WI38 (cell line): ENCODE measurements at regions not wholly inside any gene's neighbourhood (a gene's known extent, or its start where the extent isn't known, plus 50 kb on each side); places are given as distances from the start of the nearest gene placed in this dataset.

Experiments
- H3K4me3 ChIP-seq: 2 replicates; pipeline ENCODE4 v1.5.1; 2011; ENCODE audit warnings: low read depth, mild to moderate bottlenecking, control low read depth, low read length
- CTCF ChIP-seq: IDR thresholded peaks from 2 replicates; pipeline ENCODE4 v1.5.1; 2012; ENCODE audit warnings: low read depth, mild to moderate bottlenecking, control low read depth, low read length

- no peak for TF ChIP-seq CTCF
- H3K4me3 ChIP-seq: no peak overlapping the region
These were observed 68.4 kb upstream of the ATP5PO start for GRCh38 chr21:33984021-33984481.

GRCh38 chr21:33981391-33982101 is 65.9 kb upstream of the ATP5PO start:
- no peak for TF ChIP-seq CTCF

GRCh38 chr21:33980276-33980916 is 64.8 kb upstream of the ATP5PO start:
- no peak for TF ChIP-seq CTCF
- no peak overlapping the region for H3K4me3 ChIP-seq

More at GRCh38 chr21:33981391-33982101, 65.9 kb upstream of the ATP5PO start:
- no peak overlapping the region for H3K4me3 ChIP-seq

- TF ChIP-seq CTCF: no peak
- no peak overlapping the region for H3K4me3 ChIP-seq
These were observed 63.0 kb upstream of the ATP5PO start for GRCh38 chr21:33978585-33978984.

GRCh38 chr21:33977721-33978369 is 62.2 kb upstream of the ATP5PO start:
- H3K4me3 ChIP-seq: no peak overlapping the region
- TF ChIP-seq CTCF: no peak

- H3K4me3 ChIP-seq: peak overlapping the region; percentile 11; the same call in 1 of the 2 replicates
- no peak for TF ChIP-seq CTCF
These were observed 61.6 kb upstream of the ATP5PO start for GRCh38 chr21:33977017-33977720.
